Renal pelvis (tissue), 1 donor: ENCODE measurements at regions not wholly inside any gene's neighbourhood (a gene's known extent, or its start where the extent isn't known, plus 50 kb on each side); places are given as distances from the start of the nearest gene placed in this dataset.

ENCODE experiments used
- DNase-seq: peaks from one replicate; pipeline ENCODE4 v3.0.0-alpha.2; 2013

GRCh38 chr2:152870239-152870638 lies 151.8 kb downstream of the ARL6IP6 start:
- DNase-seq, result no peak

- no peak for DNase-seq
Measured at GRCh38 chr2:152867397-152867796, 149.0 kb downstream of the ARL6IP6 start.

DNA sequence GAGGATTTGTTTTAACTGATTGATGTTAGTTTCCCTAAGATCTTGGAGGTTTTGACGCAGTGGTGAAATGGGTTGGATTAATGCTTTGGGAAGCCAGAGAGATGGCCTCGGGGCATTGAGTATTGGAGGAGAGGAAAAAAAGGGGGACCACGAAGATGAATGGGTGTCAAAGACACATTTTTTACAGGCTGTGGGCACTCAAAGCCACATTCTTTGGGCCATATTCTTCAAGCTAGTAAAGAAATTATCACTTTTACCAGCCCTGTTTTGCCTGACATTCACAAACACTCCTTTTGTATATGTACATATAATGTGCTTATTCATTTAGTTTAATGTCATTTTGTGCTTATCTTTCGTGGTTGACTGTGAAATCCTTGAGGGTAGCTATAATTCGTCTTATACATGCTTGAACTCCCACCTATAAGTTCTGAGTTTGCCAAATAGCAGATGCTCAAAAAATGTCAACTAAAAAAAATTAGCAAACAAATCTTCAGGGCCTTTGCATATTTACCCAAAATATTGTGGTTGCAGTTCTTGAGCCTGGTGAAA lies 146.3 kb downstream of the ARL6IP6 start:
- no peak for DNase-seq

GRCh38 chr2:152863826-152864225 lies 145.4 kb downstream of the ARL6IP6 start:
- DNase-seq, result no peak

DNA sequence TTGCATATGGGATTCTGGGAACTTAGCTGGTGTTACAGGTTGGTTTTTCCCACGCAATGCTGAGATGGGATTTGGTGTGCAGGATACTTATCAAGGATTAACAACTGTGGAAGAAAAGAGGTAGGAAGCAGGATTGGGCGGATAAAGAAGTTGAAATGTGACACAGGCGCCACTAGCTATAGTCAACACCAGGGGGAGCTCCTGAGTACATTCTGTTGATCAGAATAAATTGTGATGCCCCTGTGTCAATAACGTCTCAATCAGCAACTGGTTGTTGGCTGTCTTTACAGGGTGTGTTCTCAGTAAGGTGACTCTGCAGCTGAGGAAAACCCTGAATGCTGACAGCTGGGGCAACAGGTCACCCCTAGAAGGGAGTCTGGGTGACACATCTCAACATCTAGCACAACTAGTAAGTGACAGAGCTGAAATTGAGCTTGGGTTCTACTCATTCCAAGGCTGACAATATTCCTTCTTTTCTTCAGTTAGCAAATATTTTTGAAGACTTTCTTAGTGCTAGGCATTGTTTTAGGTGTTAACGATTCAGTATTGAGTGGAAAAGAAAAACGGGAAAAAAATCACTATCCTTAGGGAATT lies 143.0 kb downstream of the ARL6IP6 start:
- no peak for DNase-seq

DNA sequence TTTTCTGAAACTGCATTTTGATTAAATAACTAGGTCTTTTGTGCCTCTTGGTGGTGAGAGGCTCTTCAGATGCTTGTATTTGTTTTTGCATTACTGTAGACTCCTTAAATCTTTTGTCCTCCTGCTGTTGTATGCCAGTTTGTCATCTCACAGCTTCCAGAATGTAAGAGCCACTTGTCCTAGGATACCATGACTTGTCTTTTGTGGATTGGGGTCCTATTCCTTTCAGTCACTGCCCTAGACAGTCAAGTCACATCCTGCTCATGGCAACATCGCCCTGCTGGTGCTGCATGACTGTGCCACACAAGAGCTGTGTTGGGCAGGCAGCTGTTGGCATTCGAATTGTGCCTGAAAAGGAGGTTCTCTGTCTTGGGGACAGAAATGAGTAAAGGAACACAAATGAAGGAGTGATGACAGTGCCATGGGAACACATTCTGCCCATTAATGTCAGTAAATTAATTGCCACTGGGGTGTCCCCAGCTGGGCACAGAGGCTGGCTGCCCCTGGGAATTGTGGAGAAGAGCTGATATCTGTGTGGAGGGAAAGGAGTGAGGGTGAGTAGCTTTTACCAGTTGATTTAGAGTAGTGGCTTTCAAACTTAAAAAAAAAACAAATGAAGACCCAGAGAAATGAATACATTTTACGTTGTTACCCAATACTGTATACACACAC lies 140.3 kb downstream of the ARL6IP6 start:
- DNase-seq, result no peak

DNA sequence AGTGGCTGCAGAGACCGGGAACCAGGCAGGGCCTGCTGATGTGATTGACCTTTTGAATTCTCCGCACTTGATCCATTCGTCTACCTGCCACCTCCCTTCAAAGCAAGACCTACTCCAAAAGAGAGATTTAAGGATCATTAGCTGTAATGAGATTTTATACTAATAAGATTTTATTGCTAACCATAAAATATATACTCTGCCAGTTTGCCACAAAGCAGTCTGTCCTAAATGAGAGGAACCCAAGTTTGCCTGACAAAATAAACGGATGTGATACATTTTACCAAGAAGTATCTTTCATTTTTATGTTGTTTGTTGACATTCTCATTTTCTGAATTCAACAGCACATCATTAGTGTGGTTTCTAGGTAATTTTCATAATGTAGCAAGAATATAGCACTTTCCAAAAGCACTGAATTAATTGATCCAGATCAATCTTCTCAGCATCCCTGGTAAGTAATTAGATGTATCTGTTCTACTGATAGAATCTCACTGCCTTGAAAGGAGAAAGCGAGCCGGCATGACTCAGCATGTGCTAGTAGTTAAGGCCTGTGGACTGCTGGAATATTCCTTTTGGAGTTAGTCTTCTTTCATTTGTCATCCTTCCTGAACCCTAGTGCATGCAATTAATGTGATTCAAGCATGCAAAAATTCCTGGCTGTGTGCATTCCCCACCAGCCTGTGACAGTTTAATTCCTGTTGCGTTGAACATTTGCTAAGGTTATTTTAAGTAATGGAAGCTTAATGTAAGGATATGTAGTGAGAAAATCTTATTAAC lies 128.5 kb downstream of the ARL6IP6 start:
- DNase-seq, result no peak

DNA sequence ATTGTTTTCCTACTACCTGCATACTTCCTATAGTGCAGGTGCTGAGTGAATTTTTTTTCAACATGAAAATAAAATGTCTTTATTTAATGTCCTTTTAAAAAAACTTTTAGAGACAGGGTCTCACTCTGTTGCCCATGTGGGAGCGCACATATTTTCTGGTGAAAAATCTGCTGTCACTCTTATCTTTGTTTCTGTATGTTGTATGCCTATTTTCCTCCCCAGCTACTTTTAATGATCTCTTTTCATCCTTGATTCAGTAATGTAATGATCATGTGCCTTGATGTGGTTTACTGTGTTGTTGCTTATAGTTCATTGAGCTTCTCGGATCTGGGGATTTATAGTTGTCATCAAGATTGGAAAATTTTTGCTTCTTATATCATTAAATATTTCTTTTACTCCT lies 117.3 kb downstream of the ARL6IP6 start:
- no peak for DNase-seq

- DNase-seq, result no peak
Measured at GRCh38 chr2:152827944-152828343, 109.5 kb downstream of the ARL6IP6 start.

- no peak for DNase-seq
Measured at GRCh38 chr2:152826581-152827279, 108.3 kb downstream of the ARL6IP6 start.

DNA sequence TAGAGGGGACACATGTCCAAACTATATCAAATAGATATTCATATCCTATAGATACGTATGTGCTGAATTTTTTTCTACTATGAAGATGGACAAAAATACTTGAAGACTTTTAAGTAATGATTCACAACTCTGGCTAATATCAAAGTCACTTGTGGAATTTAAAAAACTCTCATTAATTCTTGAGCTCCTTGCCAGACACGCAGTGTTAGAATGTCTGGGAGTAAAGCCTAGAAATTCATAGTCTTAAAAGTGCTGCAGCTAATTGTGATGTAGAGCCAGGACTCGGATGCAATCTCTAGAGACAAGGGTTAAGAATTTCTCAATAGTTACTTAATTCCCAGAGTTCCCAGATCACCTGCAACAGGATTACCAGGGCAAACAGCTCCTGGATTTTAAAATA lies 107.4 kb downstream of the ARL6IP6 start:
- DNase-seq, result no peak

- no peak for DNase-seq
Measured at GRCh38 chr2:152823905-152824304, 105.5 kb downstream of the ARL6IP6 start.

- no peak for DNase-seq
Measured at GRCh38 chr2:152822676-152823075, 104.3 kb downstream of the ARL6IP6 start.

DNA sequence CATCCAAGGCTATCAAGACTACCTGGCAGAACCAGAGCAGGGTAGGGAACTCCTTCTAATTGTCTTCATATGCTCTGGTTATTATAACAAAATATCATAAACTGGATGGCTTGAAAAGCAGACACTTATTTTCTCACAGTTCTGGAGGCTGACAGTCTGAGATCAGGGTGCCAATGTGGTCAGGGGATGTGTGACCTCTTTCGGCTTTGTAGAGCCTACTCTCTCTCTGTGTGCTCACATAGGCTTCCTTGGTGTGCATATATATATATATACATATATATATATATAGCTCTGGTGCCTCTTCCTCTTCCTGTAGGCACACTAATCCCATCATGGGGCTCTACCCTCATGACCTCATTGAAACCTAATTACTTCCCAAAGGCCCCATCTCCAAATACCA lies 101.6 kb downstream of the ARL6IP6 start:
- no peak for DNase-seq

DNA sequence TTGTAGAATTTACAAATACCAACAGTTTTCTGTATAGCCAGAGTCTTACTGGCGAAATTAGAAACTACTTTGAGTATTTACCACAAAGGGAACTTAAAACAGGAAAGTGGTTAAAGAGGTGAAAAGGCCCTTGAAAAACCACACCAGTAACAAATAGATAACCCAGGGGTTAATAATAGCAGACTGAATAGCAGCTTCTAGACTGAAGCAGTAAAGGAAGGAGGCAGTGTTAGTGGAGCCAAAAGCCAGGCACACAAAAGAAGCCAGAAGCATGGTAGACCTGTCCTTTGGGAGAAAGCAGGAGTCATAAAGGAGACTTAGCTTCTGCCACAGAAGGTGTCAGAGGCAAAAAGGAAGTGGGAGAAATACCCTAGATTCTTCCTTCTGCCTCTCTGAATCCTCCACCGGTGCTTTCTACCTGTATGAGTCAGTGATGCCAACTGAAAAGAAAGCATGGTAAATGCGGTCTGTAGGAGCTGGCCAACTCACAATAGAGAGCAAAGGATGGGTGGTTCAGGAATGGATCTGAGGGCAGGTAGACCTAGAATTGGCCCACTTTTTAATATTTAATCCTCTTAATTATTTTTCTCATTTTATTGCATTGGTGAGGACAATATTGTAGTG lies 97.3 kb downstream of the ARL6IP6 start:
- DNase-seq, result no peak

DNA sequence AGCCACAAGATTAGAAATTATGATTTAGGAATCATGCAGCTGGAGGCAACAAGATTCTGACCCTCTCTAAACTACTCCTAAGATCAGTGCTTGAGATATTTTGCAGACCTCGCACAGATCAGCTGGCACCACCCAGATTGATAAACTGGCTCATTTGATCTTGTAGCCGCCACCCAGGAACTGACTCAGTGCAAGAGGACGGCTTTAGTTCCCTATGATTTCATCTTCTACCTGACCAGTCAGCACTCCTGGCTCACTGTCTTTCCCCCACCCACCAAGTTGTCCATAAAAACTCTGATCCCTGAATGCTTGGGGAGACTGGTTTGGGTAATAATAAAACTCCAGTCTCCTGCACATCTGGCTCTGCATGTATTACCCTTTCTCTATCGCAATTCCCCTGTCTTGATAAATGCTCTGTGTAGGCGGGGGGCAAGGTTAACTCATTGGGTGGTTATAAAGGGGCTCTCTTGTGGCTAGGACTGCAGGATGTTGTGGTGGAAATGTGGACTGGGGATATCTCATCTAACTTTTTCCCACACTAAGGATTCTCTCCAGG lies 96.1 kb downstream of the ARL6IP6 start:
- DNase-seq, result no peak

GRCh38 chr2:152813351-152813750 lies 94.9 kb downstream of the ARL6IP6 start:
- no peak for DNase-seq
